Neural progenitor cell (in vitro differentiated cells): ENCODE measurements at regions not wholly inside any gene's neighbourhood (a gene's known extent, or its start where the extent isn't known, plus 50 kb on each side); places are given as distances from the start of the nearest gene placed in this dataset.

Experiments
- DNase-seq: peaks from one replicate; pipeline ENCODE4 v3.0.0-alpha.2; 2016; ENCODE audit warnings: low spot score
- H2AFZ ChIP-seq: fragments of 200-600 bp; sonication (generic); replicated peaks from 2 replicates; pipeline ENCODE4 v1.6.1; 2016; ENCODE audit warnings: antibody characterized with exemption
- H3F3A ChIP-seq: fragments of 200-600 bp; sonication (generic); 2 replicates; pipeline ENCODE4 v1.6.1; 2016; ENCODE audit warnings: antibody characterized with exemption, low read depth
- H3K27ac ChIP-seq: fragments of 200-600 bp; sonication (generic); 2 replicates; pipeline ENCODE4 v1.5.1; 2016; ENCODE audit warnings: mild to moderate bottlenecking
- H3K27me3 ChIP-seq: fragments of 200-600 bp; sonication (generic); 2 replicates; pipeline ENCODE4 v1.6.1; 2016; ENCODE audit warnings: mild to moderate bottlenecking, moderate library complexity
- H3K36me3 ChIP-seq: fragments of 200-600 bp; sonication (generic); 2 replicates; pipeline ENCODE4 v1.5.1; 2016
- H3K4me1 ChIP-seq: fragments of 200-600 bp; sonication (generic); 2 replicates; pipeline ENCODE4 v1.6.1; 2016; ENCODE audit warnings: mixed run types
- H3K4me2 ChIP-seq: fragments of 200-600 bp; sonication (generic); 2 replicates; pipeline ENCODE4 v1.6.1; 2016
- H3K4me3 ChIP-seq: fragments of 200-600 bp; sonication (generic); 2 replicates; pipeline ENCODE4 v1.5.1; 2016
- H3K79me2 ChIP-seq: fragments of 200-600 bp; sonication (generic); 2 replicates; pipeline ENCODE4 v1.6.1; 2016; ENCODE audit warnings: low read depth
- H3K9ac ChIP-seq: fragments of 200-600 bp; sonication (generic); 2 replicates; pipeline ENCODE4 v1.6.1; 2016
- H3K9me3 ChIP-seq: fragments of 200-600 bp; sonication (generic); 2 replicates; pipeline ENCODE4 v1.5.1; 2016; ENCODE audit warnings: low read depth
- H4K20me1 ChIP-seq: fragments of 200-600 bp; sonication (generic); 2 replicates; pipeline ENCODE4 v1.6.1; 2016; ENCODE audit warnings: low read depth
- H3K27ac Mint-ChIP-seq: 3 replicates; pipeline ENCODE4 v1.8.0; 2021; ENCODE audit warnings: mixed read lengths
- H3K27me3 Mint-ChIP-seq: 2 replicates; pipeline ENCODE4 v1.8.0; 2022; ENCODE audit warnings: low read depth, mild to moderate bottlenecking, inconsistent platforms, moderate library complexity, mixed read lengths; ENCODE audit not compliant: insufficient read depth
- H3K36me3 Mint-ChIP-seq: 3 replicates; pipeline ENCODE4 v1.8.0; 2021; ENCODE audit warnings: mixed read lengths
- H3K4me1 Mint-ChIP-seq: 3 replicates; pipeline ENCODE4 v1.8.0; 2021; ENCODE audit warnings: mixed read lengths
- H3K4me3 Mint-ChIP-seq: 3 replicates; pipeline ENCODE4 v1.8.0; 2021; ENCODE audit warnings: mild to moderate bottlenecking, moderate library complexity, mixed read lengths
- H3K9me3 Mint-ChIP-seq: 3 replicates; pipeline ENCODE4 v1.8.0; 2020; ENCODE audit warnings: mixed read lengths
- EZH2 ChIP-seq: fragments of 200-600 bp; sonication (generic); IDR thresholded peaks from 2 replicates; pipeline ENCODE4 v1.6.1; 2017; ENCODE audit warnings: antibody characterized with exemption, mild to moderate bottlenecking, moderate library complexity
- EZH2phosphoT487 ChIP-seq: fragments of 200-600 bp; sonication (generic); IDR thresholded peaks from 2 replicates; pipeline ENCODE4 v1.6.1; 2017; ENCODE audit warnings: antibody characterized with exemption
- TF ChIP-seq, protein P1 (sequence below): fragments of 200-600 bp; sonication (generic); IDR thresholded peaks from 2 replicates; pipeline ENCODE4 v1.5.1; 2017; ENCODE audit warnings: antibody characterized with exemption, mild to moderate bottlenecking

DNA sequence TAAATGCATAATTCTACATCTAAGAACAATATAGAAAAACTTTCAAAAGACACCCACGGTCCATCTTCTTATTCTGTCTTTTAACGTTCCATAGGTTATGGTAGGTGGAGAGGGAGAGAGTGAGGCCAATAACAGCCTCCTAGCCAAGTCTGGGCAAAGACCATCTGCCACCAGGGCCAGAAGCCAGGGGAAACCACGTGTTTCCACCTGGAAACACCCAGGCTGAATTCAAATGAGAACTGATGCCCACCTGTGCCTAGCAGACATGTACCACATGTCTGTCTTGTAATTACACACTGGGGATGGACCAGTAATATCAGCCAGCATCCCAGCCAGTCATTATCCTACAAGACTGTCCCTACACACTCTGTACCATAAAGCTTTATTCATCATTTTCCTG, 1573.1 kb downstream of the EFNB2 start:
- Histone ChIP-seq H3K4me1 (no peaks in the 10 kb centered on the region), H3K36me3 (no peaks in the 10 kb centered on the region), H3K79me2 (no peaks in the 10 kb centered on the region), H3K9me3 (no peaks in the 10 kb centered on the region), H2AFZ (no peak overlapping the region), H3F3A (no peaks in the 10 kb centered on the region), H4K20me1 (no peaks in the 10 kb centered on the region), H3K4me3 (no peak overlapping the region), H3K9ac (no peak overlapping the region), H3K27me3 (no peaks in the 10 kb centered on the region), H3K27ac (no peak overlapping the region), H3K4me2 (no peak overlapping the region)
- DNase-seq: no peak
- Mint-ChIP-seq H3K9me3 (no peaks in the 10 kb centered on the region), H3K4me1 (peaks cover 4% of the 10 kb centered on the region), H3K27ac (no peak overlapping the region), H3K36me3 (no peaks in the 10 kb centered on the region), H3K4me3 (no peak overlapping the region), H3K27me3 (no peaks in the 10 kb centered on the region)
- TF ChIP-seq EZH2phosphoT487 (no peak), EZH2 (no peak)
- TF ChIP-seq, protein P1, sequence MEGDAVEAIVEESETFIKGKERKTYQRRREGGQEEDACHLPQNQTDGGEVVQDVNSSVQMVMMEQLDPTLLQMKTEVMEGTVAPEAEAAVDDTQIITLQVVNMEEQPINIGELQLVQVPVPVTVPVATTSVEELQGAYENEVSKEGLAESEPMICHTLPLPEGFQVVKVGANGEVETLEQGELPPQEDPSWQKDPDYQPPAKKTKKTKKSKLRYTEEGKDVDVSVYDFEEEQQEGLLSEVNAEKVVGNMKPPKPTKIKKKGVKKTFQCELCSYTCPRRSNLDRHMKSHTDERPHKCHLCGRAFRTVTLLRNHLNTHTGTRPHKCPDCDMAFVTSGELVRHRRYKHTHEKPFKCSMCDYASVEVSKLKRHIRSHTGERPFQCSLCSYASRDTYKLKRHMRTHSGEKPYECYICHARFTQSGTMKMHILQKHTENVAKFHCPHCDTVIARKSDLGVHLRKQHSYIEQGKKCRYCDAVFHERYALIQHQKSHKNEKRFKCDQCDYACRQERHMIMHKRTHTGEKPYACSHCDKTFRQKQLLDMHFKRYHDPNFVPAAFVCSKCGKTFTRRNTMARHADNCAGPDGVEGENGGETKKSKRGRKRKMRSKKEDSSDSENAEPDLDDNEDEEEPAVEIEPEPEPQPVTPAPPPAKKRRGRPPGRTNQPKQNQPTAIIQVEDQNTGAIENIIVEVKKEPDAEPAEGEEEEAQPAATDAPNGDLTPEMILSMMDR: no peak

DNA sequence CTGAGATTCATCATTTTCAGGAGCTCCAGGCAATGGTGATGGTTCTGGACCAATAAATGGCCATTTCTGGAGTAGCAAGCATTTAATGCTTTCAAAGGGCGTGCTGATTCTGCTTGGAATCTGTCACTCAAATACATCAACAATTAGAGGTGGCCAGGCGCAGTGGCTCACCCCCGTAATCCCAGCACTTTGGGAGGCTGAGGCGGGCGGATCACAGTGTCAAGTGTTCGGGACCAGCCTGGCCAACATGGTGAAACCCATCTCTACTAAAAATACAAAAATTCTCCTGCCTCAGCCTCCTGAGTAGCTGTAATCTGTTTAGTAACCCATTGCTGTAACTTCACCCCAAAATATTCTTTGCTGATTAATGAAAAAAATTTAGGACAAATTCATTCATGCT, 1574.2 kb downstream of the EFNB2 start:
- Histone ChIP-seq H3F3A (no peaks in the 10 kb centered on the region), H3K27me3 (no peaks in the 10 kb centered on the region), H3K9me3 (no peaks in the 10 kb centered on the region), H4K20me1 (no peaks in the 10 kb centered on the region), H3K9ac (no peak overlapping the region), H3K4me3 (no peak overlapping the region), H3K4me2 (no peak overlapping the region), H3K4me1 (no peaks in the 10 kb centered on the region), H2AFZ (no peak overlapping the region), H3K27ac (no peak overlapping the region), H3K79me2 (no peaks in the 10 kb centered on the region), H3K36me3 (no peaks in the 10 kb centered on the region)
- no peak overlapping the region for H3K27ac Mint-ChIP-seq
- TF ChIP-seq EZH2 (no peak), EZH2phosphoT487 (no peak)
- TF ChIP-seq, protein P1: no peak
- no peaks in the 10 kb centered on the region for H3K9me3 Mint-ChIP-seq
- H3K4me3 Mint-ChIP-seq: no peak overlapping the region
- no peak for DNase-seq
- no peaks in the 10 kb centered on the region for H3K36me3 Mint-ChIP-seq
- peaks cover 4% of the 10 kb centered on the region for H3K4me1 Mint-ChIP-seq
- no peaks in the 10 kb centered on the region for H3K27me3 Mint-ChIP-seq

DNA sequence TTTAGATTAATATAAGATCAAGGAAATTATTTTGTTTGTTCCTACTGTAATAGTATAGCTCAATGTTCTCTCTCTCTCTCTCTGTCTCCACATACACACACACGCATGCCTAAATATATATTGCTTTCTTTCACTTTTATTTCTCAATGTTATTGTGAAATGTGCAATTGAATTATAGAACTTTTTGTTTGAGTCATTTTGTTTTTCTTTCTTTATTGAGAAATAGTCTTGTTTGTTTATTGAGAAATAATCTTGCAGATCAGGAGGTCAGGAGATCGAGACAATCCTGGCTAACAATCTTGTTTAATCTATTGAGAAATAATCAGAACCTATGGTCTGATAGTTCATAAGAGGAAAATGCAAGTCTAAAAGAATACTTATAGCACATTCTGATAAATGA, 1581.3 kb downstream of the EFNB2 start:
- Mint-ChIP-seq H3K27me3 (no peaks in the 10 kb centered on the region), H3K4me1 (no peaks in the 10 kb centered on the region)
- H3K27ac ChIP-seq: no peak overlapping the region

More for the DNA sequence above, 1581.3 kb downstream of the EFNB2 start:
- Mint-ChIP-seq H3K27ac (no peak overlapping the region), H3K4me3 (no peak overlapping the region), H3K36me3 (no peaks in the 10 kb centered on the region), H3K9me3 (no peaks in the 10 kb centered on the region)
- Histone ChIP-seq H2AFZ (no peak overlapping the region), H3K4me3 (no peak overlapping the region), H3F3A (no peaks in the 10 kb centered on the region), H4K20me1 (no peaks in the 10 kb centered on the region), H3K4me2 (no peak overlapping the region), H3K79me2 (no peaks in the 10 kb centered on the region), H3K9me3 (no peaks in the 10 kb centered on the region), H3K36me3 (no peaks in the 10 kb centered on the region), H3K9ac (no peak overlapping the region), H3K27me3 (no peaks in the 10 kb centered on the region), H3K4me1 (no peaks in the 10 kb centered on the region)
- no peak for DNase-seq
- TF ChIP-seq EZH2phosphoT487 (no peak), EZH2 (no peak)
- TF ChIP-seq, protein P1: no peak
